ENCODE measurements at regions not wholly inside any gene's neighbourhood (a gene's known extent, or its start where the extent isn't known, plus 50 kb on each side); places are given as distances from the start of the nearest gene placed in this dataset.
"Not testable (repeated sequence)": the region's sequence is repeated elsewhere in the genome, so short reads cannot be mapped to it uniquely, and the experiment has no call there.

GRCh38 chr6:26268659-26269402 is 96.2 kb upstream of the BTN3A2 start:
- DNase-seq = peak in 1 of 2 donors; percentile 35
- no peaks in the 10 kb centered on the region for H3K9me3 Mint-ChIP-seq

GRCh38 chr6:26269531-26270485 is 95.2 kb upstream of the BTN3A2 start:
- Mint-ChIP-seq H3K27ac (peak overlapping the region; percentile 3 to 67), H3K9me3 (no peaks in the 10 kb centered on the region), H3K27me3 (no peaks in the 10 kb centered on the region), H3K4me3 (no peak overlapping the region), H3K4me1 (peaks cover 26% of the 10 kb centered on the region)
- peak; percentile 33 for DNase-seq
- no peak for ATAC-seq

More at GRCh38 chr6:26268659-26269402, 96.2 kb upstream of the BTN3A2 start:
- no peak overlapping the region for H3K4me3 Mint-ChIP-seq
- no peak for ATAC-seq
- no peaks in the 10 kb centered on the region for H3K27me3 Mint-ChIP-seq
- peaks cover 26% of the 10 kb centered on the region for H3K4me1 Mint-ChIP-seq
- H3K27ac Mint-ChIP-seq = peak overlapping the region in 1 of 2 donors; percentile 44

DNA sequence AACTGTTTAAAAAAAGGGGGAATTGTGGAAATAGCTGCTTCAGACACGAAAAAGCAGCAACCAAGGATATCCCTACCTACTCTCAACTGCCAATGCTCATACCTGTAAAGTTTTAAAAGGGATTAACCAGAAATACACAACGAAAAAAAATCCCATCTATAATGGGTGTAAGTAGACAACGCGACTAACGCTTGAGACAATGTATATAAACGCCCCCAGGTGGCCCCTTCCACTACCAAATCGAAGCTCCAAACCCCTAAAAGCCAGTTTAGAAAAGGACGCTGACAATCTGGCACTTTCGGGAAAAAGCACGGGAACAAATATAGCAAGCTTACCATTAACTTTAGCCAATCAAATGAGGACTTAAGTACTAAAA is 94.5 kb upstream of the BTN3A2 start:
- no peak overlapping the region for H3K4me3 Mint-ChIP-seq
- no peaks in the 10 kb centered on the region for H3K9me3 Mint-ChIP-seq
- H3K4me1 Mint-ChIP-seq = peaks cover 26% of the 10 kb centered on the region
- H3K27ac Mint-ChIP-seq = no peak overlapping the region
- DNase-seq = peak; percentile 46 to 51
- no peak for ATAC-seq
- no peaks in the 10 kb centered on the region for H3K27me3 Mint-ChIP-seq

DNA sequence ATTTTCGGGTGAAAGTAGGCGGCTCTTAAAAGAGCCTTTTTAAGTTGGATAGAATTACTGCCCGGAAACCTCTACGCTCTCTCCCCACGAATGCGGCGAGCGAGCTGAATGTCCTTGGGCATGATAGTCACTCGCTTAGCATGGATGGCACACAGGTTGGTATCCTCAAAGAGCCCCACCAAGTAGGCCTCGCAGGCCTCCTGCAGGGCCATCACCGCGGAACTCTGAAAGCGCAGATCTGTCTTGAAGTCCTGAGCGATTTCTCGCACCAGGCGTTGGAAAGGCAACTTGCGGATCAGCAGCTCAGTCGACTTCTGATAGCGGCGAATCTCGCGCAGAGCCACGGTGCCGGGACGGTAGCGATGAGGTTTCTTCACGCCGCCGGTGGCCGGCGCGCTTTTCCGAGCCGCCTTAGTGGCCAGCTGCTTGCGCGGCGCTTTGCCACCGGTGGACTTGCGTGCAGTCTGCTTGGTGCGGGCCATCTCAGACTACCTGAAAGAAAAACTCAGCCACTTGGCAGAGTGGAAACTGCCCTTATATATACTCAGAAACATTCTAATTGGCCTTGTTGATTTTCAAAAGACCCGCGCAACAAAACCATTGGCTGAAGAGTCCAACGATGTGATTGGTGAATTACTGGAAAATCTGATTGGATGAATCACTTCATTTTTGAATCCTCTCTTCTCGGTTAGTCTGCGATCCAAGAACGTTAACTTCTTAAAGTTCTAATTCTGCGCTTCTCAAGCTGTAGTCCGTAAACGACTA is 93.9 kb upstream of the BTN3A2 start:
- Mint-ChIP-seq H3K27me3 (no peaks in the 10 kb centered on the region), H3K4me3 (no peak overlapping the region), H3K4me1 (peaks cover 26% of the 10 kb centered on the region), H3K9me3 (no peaks in the 10 kb centered on the region), H3K27ac (no peak overlapping the region)
- peak; percentile 52 for ATAC-seq
- DNase-seq = peak; percentile 82 to 87

GRCh38 chr6:26271668-26272024 is 93.4 kb upstream of the BTN3A2 start:
- Mint-ChIP-seq H3K27ac (no peak overlapping the region), H3K27me3 (no peaks in the 10 kb centered on the region), H3K4me1 (peaks cover 26% of the 10 kb centered on the region), H3K9me3 (no peaks in the 10 kb centered on the region), H3K4me3 (no peak overlapping the region)
- DNase-seq (no peak), ATAC-seq (no peak)

- peaks cover 26% of the 10 kb centered on the region for H3K4me1 Mint-ChIP-seq
Measured at GRCh38 chr6:26272171-26272637, 92.8 kb upstream of the BTN3A2 start.

DNA sequence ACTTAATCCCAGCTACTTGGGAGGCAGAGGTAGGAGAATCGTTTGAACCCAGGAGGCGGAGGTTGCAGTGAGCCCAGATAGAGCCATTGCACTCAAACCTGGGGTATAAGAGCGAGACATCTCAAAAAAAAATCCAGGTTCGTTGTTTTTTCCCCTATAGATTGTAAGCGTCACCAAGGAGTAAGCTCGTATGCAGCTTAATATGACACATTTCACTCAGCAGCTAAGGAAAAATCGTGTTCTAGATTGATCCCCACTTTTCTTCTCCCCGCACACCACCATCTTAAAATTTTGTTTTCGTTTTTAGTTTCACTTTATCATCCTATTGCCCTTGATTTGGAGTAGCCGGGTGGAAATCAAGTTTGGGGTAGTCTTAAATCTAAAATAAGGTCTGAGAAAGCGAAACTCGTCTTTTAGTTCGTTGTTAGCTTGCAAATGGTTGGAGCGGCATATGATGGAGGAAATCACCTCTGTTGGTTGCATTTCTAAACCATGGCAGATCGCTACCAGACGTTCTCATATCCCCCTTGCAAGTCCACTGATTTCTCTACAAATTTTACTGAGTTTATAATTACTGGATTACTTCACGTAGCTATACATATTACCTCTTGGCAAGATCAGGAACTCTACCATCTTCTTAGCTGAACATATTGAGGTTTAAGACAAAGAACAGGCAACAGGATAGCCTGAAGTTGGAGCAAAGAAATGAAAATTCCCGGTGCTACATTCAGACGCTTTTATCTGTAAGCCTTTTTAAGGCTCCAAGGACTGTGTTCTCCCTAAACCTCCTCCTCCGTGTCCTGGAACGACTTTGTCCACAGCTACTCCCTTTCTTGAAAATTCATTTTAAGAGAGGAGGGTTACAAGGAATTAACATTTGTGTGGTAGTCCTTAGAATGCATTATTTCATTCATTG is 91.1 kb upstream of the BTN3A2 start:
- ATAC-seq (peak; percentile 1), DNase-seq (peak in 1 of 2 donors; percentile 35)
- Mint-ChIP-seq H3K4me1 (peaks cover 23% of the 10 kb centered on the region), H3K27ac (no peak overlapping the region), H3K9me3 (no peaks in the 10 kb centered on the region), H3K4me3 (no peak overlapping the region), H3K27me3 (no peaks in the 10 kb centered on the region)

More at GRCh38 chr6:26272171-26272637, 92.8 kb upstream of the BTN3A2 start:
- Mint-ChIP-seq H3K27ac (no peak overlapping the region), H3K4me3 (no peak overlapping the region), H3K27me3 (no peaks in the 10 kb centered on the region), H3K9me3 (no peaks in the 10 kb centered on the region)
- DNase-seq (peak; percentile 75 to 78), ATAC-seq (no peak)

- no peak overlapping the region for H3K27ac Mint-ChIP-seq
Measured at GRCh38 chr6:26275663-26276062, 89.3 kb upstream of the BTN3A2 start.

DNA sequence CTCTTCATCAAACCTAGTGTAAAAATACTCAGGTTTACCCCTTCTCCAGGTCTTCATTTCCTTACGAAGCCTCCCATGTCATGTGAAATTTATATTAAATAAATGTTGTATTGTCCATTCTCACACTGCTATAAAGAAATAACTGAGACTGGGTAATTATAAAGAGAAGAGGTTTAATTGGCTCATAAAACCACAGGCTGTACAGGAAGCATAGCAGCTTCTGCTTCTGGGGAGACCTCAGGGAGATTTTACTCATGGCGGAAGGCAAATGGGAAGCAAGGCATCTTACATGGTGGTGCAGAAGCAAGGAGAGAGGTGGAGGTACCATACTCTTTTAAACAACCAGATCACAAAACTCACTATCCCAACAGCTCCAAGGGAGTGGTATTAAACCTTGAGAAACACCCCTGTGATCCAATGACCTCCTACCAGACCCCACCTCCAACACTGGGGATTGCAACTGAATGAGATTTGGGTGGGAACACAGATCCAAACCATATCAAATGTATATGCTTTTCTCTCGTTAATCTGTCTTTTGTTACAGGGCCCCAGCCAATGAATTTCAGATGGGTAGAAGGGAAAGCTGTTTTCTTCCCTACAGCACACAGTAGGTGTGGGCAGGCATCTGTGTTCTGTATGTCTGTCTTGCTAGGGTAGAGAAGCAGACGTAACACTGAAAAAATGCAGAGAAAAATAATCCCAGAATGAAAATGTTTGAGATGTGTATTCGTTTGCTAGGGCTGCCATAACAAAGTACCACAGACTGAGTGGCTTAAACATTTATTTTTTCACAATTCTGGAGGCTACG is 88.0 kb upstream of the BTN3A2 start:
- DNase-seq (no peak), ATAC-seq (no peak)
- Mint-ChIP-seq H3K27me3 (no peaks in the 10 kb centered on the region), H3K9me3 (no peaks in the 10 kb centered on the region), H3K27ac (no peak overlapping the region), H3K4me3 (no peak overlapping the region), H3K4me1 (peaks cover 13% of the 10 kb centered on the region)

More at GRCh38 chr6:26275663-26276062, 89.3 kb upstream of the BTN3A2 start:
- ATAC-seq (no peak), DNase-seq (no peak)
- Mint-ChIP-seq H3K4me1 (peaks cover 10% of the 10 kb centered on the region), H3K4me3 (no peak overlapping the region), H3K9me3 (no peaks in the 10 kb centered on the region), H3K27me3 (no peaks in the 10 kb centered on the region)

DNA sequence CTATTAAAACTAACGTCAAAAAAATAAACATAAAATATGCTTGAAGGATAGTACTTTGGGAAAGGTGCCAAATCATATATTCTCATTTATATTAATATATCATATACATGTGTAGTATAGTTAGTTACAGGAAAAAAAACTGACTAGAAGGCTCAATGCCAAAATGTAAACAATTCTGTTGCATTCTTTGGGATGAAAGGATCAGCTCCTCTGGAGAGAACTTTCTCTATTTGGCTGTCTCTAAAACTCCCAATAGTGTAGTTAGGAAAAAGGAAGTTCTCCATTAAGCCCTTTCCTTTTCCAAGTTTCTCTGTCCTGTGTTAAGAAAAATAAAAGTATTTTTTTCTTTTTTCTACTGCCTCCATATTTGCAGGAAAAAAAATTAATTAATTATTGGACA is 86.5 kb upstream of the BTN3A2 start:
- Mint-ChIP-seq H3K4me1 (peaks cover 21% of the 10 kb centered on the region), H3K27ac (no peak overlapping the region), H3K9me3 (no peaks in the 10 kb centered on the region), H3K4me3 (no peak overlapping the region), H3K27me3 (no peaks in the 10 kb centered on the region)
- no peak for DNase-seq
- ATAC-seq = no peak

DNA sequence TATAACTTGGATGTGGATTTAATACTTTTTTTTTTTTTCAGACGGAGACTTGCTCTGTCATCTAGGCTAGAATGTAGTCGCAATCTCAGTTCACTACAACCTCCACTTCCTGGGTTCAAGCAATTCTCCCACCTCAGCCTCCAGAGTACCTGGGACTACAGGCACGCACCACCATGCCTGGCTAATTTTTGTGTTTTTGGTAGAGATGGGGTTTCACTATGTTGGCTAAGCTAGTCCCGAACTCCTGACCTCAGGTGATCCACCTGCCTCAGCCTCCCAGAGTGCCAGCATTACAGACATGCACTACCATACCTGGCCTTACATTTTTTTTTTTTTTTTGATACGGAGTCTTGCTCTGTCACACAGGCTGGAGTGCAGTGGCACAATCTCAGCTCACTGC is 85.6 kb upstream of the BTN3A2 start:
- H3K9me3 Mint-ChIP-seq, H3K27me3 Mint-ChIP-seq, ATAC-seq, DNase-seq, H3K4me3 Mint-ChIP-seq, H3K27ac Mint-ChIP-seq: not testable (repeated sequence)
- H3K4me1 Mint-ChIP-seq = peaks cover 21% of the 10 kb centered on the region

GRCh38 chr6:26280407-26280806 is 84.6 kb upstream of the BTN3A2 start:
- no peak for DNase-seq
- ATAC-seq = no peak
- Mint-ChIP-seq H3K27me3 (no peaks in the 10 kb centered on the region), H3K4me3 (no peak overlapping the region), H3K27ac (no peak overlapping the region), H3K9me3 (no peaks in the 10 kb centered on the region), H3K4me1 (peaks cover 26% of the 10 kb centered on the region)

DNA sequence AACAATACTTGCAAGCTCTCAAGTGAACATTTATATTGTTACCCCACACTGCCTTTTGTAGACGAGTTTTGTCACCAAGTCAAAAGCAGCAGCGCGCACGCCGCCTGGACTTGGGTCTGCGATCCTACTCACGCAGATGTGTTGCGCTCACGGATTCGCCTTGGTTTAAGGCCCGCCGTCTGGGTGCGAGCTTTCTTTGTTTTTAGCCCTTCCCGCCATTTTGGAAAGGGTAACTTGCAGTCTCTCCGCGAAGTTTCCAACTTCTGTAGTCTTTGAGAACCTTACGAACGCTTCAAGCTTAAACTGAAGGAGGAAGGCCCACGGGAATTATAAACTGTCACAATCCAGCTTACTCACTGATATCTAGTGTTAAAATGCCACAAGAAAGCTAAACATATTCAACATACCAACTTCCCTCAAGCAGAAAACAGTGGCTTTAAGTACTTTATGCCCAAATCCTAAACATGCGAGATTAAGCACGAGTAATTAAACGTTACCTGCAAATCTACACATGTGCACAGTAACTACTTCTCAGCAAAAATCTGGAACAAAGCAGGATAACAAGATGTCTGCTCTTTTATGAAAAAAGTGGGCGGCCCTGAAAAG is 80.4 kb upstream of the BTN3A2 start:
- no peaks in the 10 kb centered on the region for H3K27me3 Mint-ChIP-seq
- peak overlapping the region; percentile 94 to 100 for H3K27ac Mint-ChIP-seq
- peak overlapping the region; percentile 82 to 91 for H3K4me3 Mint-ChIP-seq
- DNase-seq (peak; percentile 67 to 73), ATAC-seq (peak; percentile 27)
- peaks cover 35% of the 10 kb centered on the region for H3K4me1 Mint-ChIP-seq
- peaks cover 0 to 14% of the 10 kb centered on the region in 2 donors for H3K9me3 Mint-ChIP-seq
